CD14-positive monocyte (primary cell): ENCODE measurements at regions not wholly inside any gene's neighbourhood (a gene's known extent, or its start where the extent isn't known, plus 50 kb on each side); places are given as distances from the start of the nearest gene placed in this dataset.

Experiments
- DNase-seq, 3 donors: peaks; one replicate each; pipeline ENCODE4 v3.0.0-alpha.2; 2011 to 2022
- H2AFZ ChIP-seq: 2 replicates; pipeline ENCODE4 v1.6.0; 2012; ENCODE audit warnings: mild to moderate bottlenecking, low read depth, low read length, inconsistent platforms; ENCODE audit not compliant: insufficient read depth, poor library complexity, severe bottlenecking
- H3K27ac ChIP-seq, 2 donors: 1 replicate in 1 of 2; 2 replicates in 1 of 2; pipeline ENCODE4 v1.5.1; 2012 to 2013; ENCODE audit warnings: low read length in 2 of 2, control low read depth in 1 of 2, inconsistent platforms in 1 of 2, low read depth in 1 of 2, mild to moderate bottlenecking in 1 of 2
- H3K27me3 ChIP-seq, 2 donors: one replicate each; pipeline versions ENCODE4 v1.6.0 to v1.6.1; 2011 to 2013; ENCODE audit warnings: low read length in 2 of 2; ENCODE audit not compliant: control insufficient read depth in 2 of 2, insufficient read depth in 2 of 2
- H3K36me3 ChIP-seq, 2 donors: replicated peaks in 1 of 2; 1 replicate in 1 of 2; 2 replicates in 1 of 2; pipeline versions ENCODE4 v1.5.1 to v1.6.1; 2012 to 2013; ENCODE audit warnings: low read length in 2 of 2, control low read depth in 1 of 2, inconsistent platforms in 1 of 2, mild to moderate bottlenecking in 1 of 2; ENCODE audit not compliant: insufficient read depth in 2 of 2, control insufficient read depth in 1 of 2
- H3K4me1 ChIP-seq, 2 donors: 1 replicate in 1 of 2; 2 replicates in 1 of 2; pipeline versions ENCODE4 v1.5.1 to v1.6.1; 2012 to 2013; ENCODE audit warnings: low read length in 2 of 2, control low read depth in 1 of 2, inconsistent platforms in 1 of 2, mild to moderate bottlenecking in 1 of 2, moderate library complexity in 1 of 2; ENCODE audit not compliant: insufficient read depth in 2 of 2, control insufficient read depth in 1 of 2
- H3K4me2 ChIP-seq: replicated peaks from 2 replicates; pipeline ENCODE3; 2012; ENCODE audit warnings: low read length, moderate library complexity, mild to moderate bottlenecking; ENCODE audit not compliant: poor library complexity, severe bottlenecking; ENCODE audit errors: extremely low read depth
- H3K4me3 ChIP-seq, 3 experiments: fragments of 200-600 bp in 1 of 3; sonication (generic) in 1 of 3; replicated peaks in 1 of 3; 1 replicate in 2 of 3; 2 replicates in 1 of 3; pipeline ENCODE4 v1.5.1; 2011 to 2013; ENCODE audit warnings: low read length in 3 of 3, mild to moderate bottlenecking in 3 of 3, control low read depth in 2 of 3, low read depth in 2 of 3, inconsistent platforms in 1 of 3, moderate library complexity in 1 of 3
- H3K79me2 ChIP-seq: 2 replicates; pipeline ENCODE4 v1.6.0; 2012; ENCODE audit warnings: mild to moderate bottlenecking, control low read depth, inconsistent platforms, low read length, moderate library complexity; ENCODE audit not compliant: insufficient read depth
- H3K9ac ChIP-seq: 2 replicates; pipeline ENCODE4 v1.6.0; 2017; ENCODE audit warnings: low read length, mild to moderate bottlenecking; ENCODE audit not compliant: insufficient read depth, poor library complexity, severe bottlenecking
- H3K9me3 ChIP-seq, 2 donors: replicated peaks in 1 of 2; 1 replicate in 1 of 2; 2 replicates in 1 of 2; pipeline versions ENCODE4 v1.5.1 to v1.6.1; 2012 to 2013; ENCODE audit warnings: low read length in 2 of 2, control low read depth in 1 of 2; ENCODE audit not compliant: control insufficient read depth in 1 of 2, insufficient read depth in 1 of 2
- H4K20me1 ChIP-seq: 2 replicates; pipeline ENCODE4 v1.6.0; 2012; ENCODE audit warnings: mild to moderate bottlenecking, low read length, control low read depth, moderate library complexity; ENCODE audit not compliant: insufficient read depth
- H3K27ac Mint-ChIP-seq, 7 donors: one replicate each; pipeline ENCODE4 v1.8.0; 2020; ENCODE audit warnings: mild to moderate bottlenecking in 7 of 7, mixed read lengths in 7 of 7, moderate library complexity in 6 of 7, inconsistent platforms in 2 of 7
- H3K27me3 Mint-ChIP-seq, 3 donors: one replicate each; pipeline ENCODE4 v1.8.0; 2021 to 2022; ENCODE audit warnings: low read depth in 3 of 3, mild to moderate bottlenecking in 3 of 3, mixed read lengths in 3 of 3, moderate library complexity in 3 of 3, inconsistent platforms in 1 of 3
- H3K36me3 Mint-ChIP-seq, 2 donors: one replicate each; pipeline ENCODE4 v1.8.0; 2020; ENCODE audit warnings: mixed read lengths in 2 of 2, inconsistent platforms in 1 of 2, mild to moderate bottlenecking in 1 of 2
- H3K4me1 Mint-ChIP-seq: one replicate; pipeline ENCODE4 v1.8.0; 2020; ENCODE audit warnings: mild to moderate bottlenecking, mixed read lengths
- H3K4me3 Mint-ChIP-seq, 2 donors: one replicate each; pipeline ENCODE4 v1.8.0; 2020; ENCODE audit warnings: mild to moderate bottlenecking in 2 of 2, mixed read lengths in 2 of 2, moderate library complexity in 1 of 2
- H3K9me3 Mint-ChIP-seq, 7 donors: one replicate each; pipeline ENCODE4 v1.8.0; 2020 to 2022; ENCODE audit warnings: mixed read lengths in 7 of 7, mild to moderate bottlenecking in 6 of 7, moderate library complexity in 6 of 7, inconsistent platforms in 2 of 7
- CTCF ChIP-seq: fragments of 200-600 bp; IDR thresholded peaks from one replicate; pipeline ENCODE4 v1.8.0; 2022; ENCODE audit warnings: antibody characterized with exemption, mild to moderate bottlenecking
- WGBS: methylation state at CpG from one replicate; pipeline ENCODE4 v1.1.5; 2013; ENCODE audit warnings: missing lambda C conversion rate; ENCODE audit not compliant: insufficient coverage; 5-methylcytosine and 5-hydroxymethylcytosine counted together
- intact Hi-C, 2 donors: fragments of 100-400 bp; cut with micrococcal nuclease; formaldehyde crosslinking; loops; one replicate each; pipeline versions ENCODE4 v1.15.0 to v1.15.1; 2023

DNA sequence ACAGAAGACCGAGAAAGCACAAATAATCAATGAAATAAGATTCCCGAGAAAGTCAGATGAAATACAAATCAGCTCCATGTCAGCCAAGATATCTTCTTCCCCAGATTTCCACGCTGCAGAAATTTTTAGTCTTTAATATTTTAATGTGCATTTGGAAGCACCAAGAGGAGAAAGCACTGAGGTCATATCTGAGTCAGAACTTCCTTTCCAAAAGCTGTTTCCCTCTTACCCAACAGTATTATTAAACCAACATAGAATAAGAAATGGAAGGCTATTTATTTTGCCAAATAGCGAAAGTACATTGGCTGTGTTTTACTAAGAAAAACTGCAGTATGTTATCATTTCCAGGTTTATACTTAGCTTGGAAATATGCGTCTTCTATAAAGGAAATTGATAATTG, 772.1 kb upstream of the CDH9 start:
- Mint-ChIP-seq H3K27ac (no peak overlapping the region), H3K27me3 (no peaks in the 10 kb centered on the region), H3K36me3 (no peaks in the 10 kb centered on the region), H3K9me3 (peaks cover 0 to 4% (median 0%) of the 10 kb centered on the region in 7 donors), H3K4me1 (no peaks in the 10 kb centered on the region), H3K4me3 (no peak overlapping the region)
- no peak overlapping the region for H3K9ac ChIP-seq
- no peak overlapping the region for H3K4me2 ChIP-seq
- H3K27ac ChIP-seq: no peak overlapping the region
- no peaks in the 10 kb centered on the region for H3K4me1 ChIP-seq
- no peak overlapping the region for H3K4me3 ChIP-seq
- no peaks in the 10 kb centered on the region for H3K79me2 ChIP-seq
- H2AFZ ChIP-seq: no peak overlapping the region
- TF ChIP-seq CTCF: no peak
- DNase-seq: no peak
- intact Hi-C loops: no loop called here
- no peaks in the 10 kb centered on the region for H4K20me1 ChIP-seq
- peaks cover 4% of the 10 kb centered on the region in 2 donors for H3K9me3 ChIP-seq
- H3K36me3 ChIP-seq: no peaks in the 10 kb centered on the region
- no peaks in the 10 kb centered on the region for H3K27me3 ChIP-seq
- WGBS: no CpG with 5 or more reads among the region's 5 CpGs

DNA sequence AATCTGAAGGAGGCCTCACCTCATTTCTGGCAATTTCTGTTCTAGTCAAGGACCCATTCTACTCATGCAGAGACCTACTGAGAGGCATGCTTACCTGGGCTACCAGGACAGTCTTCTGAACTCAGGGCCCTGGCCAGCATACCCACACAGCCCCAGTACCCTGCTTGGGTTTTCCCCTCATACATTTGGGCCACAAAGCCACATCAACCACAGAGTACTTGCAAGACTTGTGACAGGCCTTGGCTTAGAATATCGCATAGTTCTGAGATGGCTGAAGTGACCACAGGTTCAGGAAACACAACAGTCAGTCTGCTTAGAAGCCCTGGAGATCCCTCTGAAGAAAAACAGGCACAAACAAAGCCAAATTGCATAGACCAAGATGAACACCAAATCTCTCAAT, 758.8 kb upstream of the CDH9 start:
- Mint-ChIP-seq H3K9me3 (peaks cover 0 to 10% (median 4%) of the 10 kb centered on the region in 7 donors), H3K4me1 (no peaks in the 10 kb centered on the region), H3K27ac (no peak overlapping the region), H3K27me3 (no peaks in the 10 kb centered on the region), H3K36me3 (no peaks in the 10 kb centered on the region), H3K4me3 (no peak overlapping the region)
- no peak for DNase-seq
- Histone ChIP-seq H3K36me3 (no peaks in the 10 kb centered on the region), H3K9ac (no peak overlapping the region), H2AFZ (no peak overlapping the region), H3K79me2 (no peaks in the 10 kb centered on the region), H3K27ac (no peak overlapping the region), H3K4me2 (no peak overlapping the region), H3K4me1 (no peaks in the 10 kb centered on the region), H3K9me3 (peaks cover 11 to 12% of the 10 kb centered on the region in 2 donors), H3K4me3 (no peak overlapping the region), H4K20me1 (no peaks in the 10 kb centered on the region), H3K27me3 (no peaks in the 10 kb centered on the region)
- no peak for TF ChIP-seq CTCF
- intact Hi-C loops: no loop called here
- no CpG with 5 or more reads among the region's 1 CpG for WGBS
